ENCODE measurements at regions not wholly inside any gene's neighbourhood (a gene's known extent, or its start where the extent isn't known, plus 50 kb on each side); places are given as distances from the start of the nearest gene placed in this dataset.

GRCh38 chr10:51001587-51001986, 72.7 kb upstream of the PRKG1 start:
- Mint-ChIP-seq H3K27me3 (no peaks in the 10 kb centered on the region), H3K27ac (no peak overlapping the region), H3K36me3 (ENCODE audit: insufficient read depth) (no peaks in the 10 kb centered on the region), H3K9me3 (ENCODE audit: low read depth) (no peaks in the 10 kb centered on the region), H3K4me3 (ENCODE audit: low read depth) (no peak overlapping the region), H3K4me1 (ENCODE audit: low read depth) (peaks cover 9% of the 10 kb centered on the region)
- no peak for DNase-seq (ENCODE audit: low spot score, unreplicated experiment)
- peak; percentile 70 for TF ChIP-seq CTCF (IDR thresholded peaks at IDR 0.05; ENCODE audit: unreplicated experiment)

GRCh38 chr10:51002469-51002868, 71.8 kb upstream of the PRKG1 start:
- H3K9me3 Mint-ChIP-seq (ENCODE audit: low read depth) = no peaks in the 10 kb centered on the region
- no peaks in the 10 kb centered on the region for H3K27me3 Mint-ChIP-seq
- H3K4me3 Mint-ChIP-seq (ENCODE audit: low read depth) = no peak overlapping the region
- no peaks in the 10 kb centered on the region for H3K36me3 Mint-ChIP-seq (ENCODE audit: insufficient read depth)
- DNase-seq (ENCODE audit: low spot score, unreplicated experiment) = no peak
- peaks cover 2% of the 10 kb centered on the region for H3K4me1 Mint-ChIP-seq (ENCODE audit: low read depth)
- no peak for TF ChIP-seq CTCF (IDR thresholded peaks at IDR 0.05; ENCODE audit: unreplicated experiment)
- no peak overlapping the region for H3K27ac Mint-ChIP-seq

- DNase-seq (ENCODE audit: low spot score, unreplicated experiment) = no peak
- no peak overlapping the region for H3K27ac Mint-ChIP-seq
Observed at GRCh38 chr10:51004776-51005175, 69.5 kb upstream of the PRKG1 start.

GRCh38 chr10:51005551-51005950, 68.7 kb upstream of the PRKG1 start:
- TF ChIP-seq CTCF (IDR thresholded peaks at IDR 0.05; ENCODE audit: unreplicated experiment) = no peak
- H3K27ac Mint-ChIP-seq = no peak overlapping the region
- H3K27me3 Mint-ChIP-seq = no peaks in the 10 kb centered on the region
- no peaks in the 10 kb centered on the region for H3K36me3 Mint-ChIP-seq (ENCODE audit: insufficient read depth)
- no peaks in the 10 kb centered on the region for H3K4me1 Mint-ChIP-seq (ENCODE audit: low read depth)
- no peak overlapping the region for H3K4me3 Mint-ChIP-seq (ENCODE audit: low read depth)
- no peak for DNase-seq (ENCODE audit: low spot score, unreplicated experiment)
- no peaks in the 10 kb centered on the region for H3K9me3 Mint-ChIP-seq (ENCODE audit: low read depth)

More at GRCh38 chr10:51004776-51005175, 69.5 kb upstream of the PRKG1 start:
- no peaks in the 10 kb centered on the region for H3K9me3 Mint-ChIP-seq (ENCODE audit: low read depth)
- no peaks in the 10 kb centered on the region for H3K27me3 Mint-ChIP-seq
- no peaks in the 10 kb centered on the region for H3K4me1 Mint-ChIP-seq (ENCODE audit: low read depth)
- no peaks in the 10 kb centered on the region for H3K36me3 Mint-ChIP-seq (ENCODE audit: insufficient read depth)
- no peak overlapping the region for H3K4me3 Mint-ChIP-seq (ENCODE audit: low read depth)
- TF ChIP-seq CTCF (IDR thresholded peaks at IDR 0.05; ENCODE audit: unreplicated experiment) = no peak

- DNase-seq (ENCODE audit: low spot score, unreplicated experiment) = no peak
- Mint-ChIP-seq H3K9me3 (ENCODE audit: low read depth) (no peaks in the 10 kb centered on the region), H3K27me3 (no peaks in the 10 kb centered on the region), H3K27ac (no peak overlapping the region), H3K4me1 (ENCODE audit: low read depth) (no peaks in the 10 kb centered on the region), H3K4me3 (ENCODE audit: low read depth) (no peak overlapping the region), H3K36me3 (ENCODE audit: insufficient read depth) (no peaks in the 10 kb centered on the region)
- no peak for TF ChIP-seq CTCF (IDR thresholded peaks at IDR 0.05; ENCODE audit: unreplicated experiment)
Observed at GRCh38 chr10:51006686-51007085, 67.6 kb upstream of the PRKG1 start.
